GM10266 (cell line): ENCODE measurements at regions not wholly inside any gene's neighbourhood (a gene's known extent, or its start where the extent isn't known, plus 50 kb on each side); places are given as distances from the start of the nearest gene placed in this dataset.

Experiments used
- DNase-seq: peaks from one replicate; pipeline ENCODE4 v3.0.0; 2012; ENCODE audit errors: extremely low spot score
- TF ChIP-seq, protein P1 (sequence below): IDR thresholded peaks from 2 replicates; pipeline ENCODE4 v1.5.1; 2012; ENCODE audit warnings: mild to moderate bottlenecking, low read depth; ENCODE audit not compliant: control insufficient read depth, insufficient read depth; ENCODE audit errors: missing control alignments

- DNase-seq: no peak
- TF ChIP-seq, protein P1, sequence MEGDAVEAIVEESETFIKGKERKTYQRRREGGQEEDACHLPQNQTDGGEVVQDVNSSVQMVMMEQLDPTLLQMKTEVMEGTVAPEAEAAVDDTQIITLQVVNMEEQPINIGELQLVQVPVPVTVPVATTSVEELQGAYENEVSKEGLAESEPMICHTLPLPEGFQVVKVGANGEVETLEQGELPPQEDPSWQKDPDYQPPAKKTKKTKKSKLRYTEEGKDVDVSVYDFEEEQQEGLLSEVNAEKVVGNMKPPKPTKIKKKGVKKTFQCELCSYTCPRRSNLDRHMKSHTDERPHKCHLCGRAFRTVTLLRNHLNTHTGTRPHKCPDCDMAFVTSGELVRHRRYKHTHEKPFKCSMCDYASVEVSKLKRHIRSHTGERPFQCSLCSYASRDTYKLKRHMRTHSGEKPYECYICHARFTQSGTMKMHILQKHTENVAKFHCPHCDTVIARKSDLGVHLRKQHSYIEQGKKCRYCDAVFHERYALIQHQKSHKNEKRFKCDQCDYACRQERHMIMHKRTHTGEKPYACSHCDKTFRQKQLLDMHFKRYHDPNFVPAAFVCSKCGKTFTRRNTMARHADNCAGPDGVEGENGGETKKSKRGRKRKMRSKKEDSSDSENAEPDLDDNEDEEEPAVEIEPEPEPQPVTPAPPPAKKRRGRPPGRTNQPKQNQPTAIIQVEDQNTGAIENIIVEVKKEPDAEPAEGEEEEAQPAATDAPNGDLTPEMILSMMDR: no peak
Observed at GRCh38 chr7:94129443-94130140, 125.4 kb upstream of the BET1 start.

- DNase-seq: no peak
- TF ChIP-seq, protein P1: no peak
Observed at GRCh38 chr7:94130716-94131115, 126.6 kb upstream of the BET1 start.

DNA sequence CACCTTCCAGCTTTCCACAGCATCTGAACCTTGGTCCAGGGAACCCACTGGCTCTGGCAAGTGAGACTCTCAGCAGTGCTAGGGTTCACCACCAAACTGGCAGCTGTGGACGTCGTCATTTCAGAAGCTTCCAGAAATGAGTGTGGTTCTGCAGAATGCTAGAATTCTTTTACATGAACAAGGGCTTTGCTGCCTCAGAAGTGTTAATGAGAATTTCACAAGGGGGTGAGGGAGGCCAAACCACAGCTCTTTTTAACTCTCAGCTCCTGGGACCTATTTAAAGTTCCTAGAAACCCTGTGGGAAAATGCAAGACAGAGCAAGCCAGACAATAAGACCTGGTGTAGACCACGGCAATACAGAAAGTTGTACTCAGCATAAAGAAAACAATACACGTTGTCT lies 129.3 kb upstream of the BET1 start:
- TF ChIP-seq, protein P1: no peak
- no peak for DNase-seq

DNA sequence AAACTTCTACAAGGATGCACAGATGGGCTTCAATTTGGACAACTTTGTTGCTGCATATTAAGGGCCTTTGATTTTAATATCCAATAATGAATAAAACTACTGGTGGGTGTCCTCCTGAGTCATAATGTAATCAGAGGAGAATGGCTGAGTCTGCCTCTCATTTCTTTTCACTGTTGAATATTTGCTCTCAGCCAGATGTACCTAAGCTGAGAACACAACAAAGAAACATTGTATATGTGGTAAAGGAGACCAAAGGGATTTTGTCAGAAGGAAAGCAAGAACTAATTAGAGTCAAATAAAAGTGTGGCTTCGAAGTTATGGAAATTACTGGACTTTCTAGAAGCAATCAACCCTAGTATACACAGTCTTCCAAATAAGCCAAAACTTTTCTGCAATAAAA lies 131.0 kb upstream of the BET1 start:
- TF ChIP-seq, protein P1: no peak
- DNase-seq: no peak

DNA sequence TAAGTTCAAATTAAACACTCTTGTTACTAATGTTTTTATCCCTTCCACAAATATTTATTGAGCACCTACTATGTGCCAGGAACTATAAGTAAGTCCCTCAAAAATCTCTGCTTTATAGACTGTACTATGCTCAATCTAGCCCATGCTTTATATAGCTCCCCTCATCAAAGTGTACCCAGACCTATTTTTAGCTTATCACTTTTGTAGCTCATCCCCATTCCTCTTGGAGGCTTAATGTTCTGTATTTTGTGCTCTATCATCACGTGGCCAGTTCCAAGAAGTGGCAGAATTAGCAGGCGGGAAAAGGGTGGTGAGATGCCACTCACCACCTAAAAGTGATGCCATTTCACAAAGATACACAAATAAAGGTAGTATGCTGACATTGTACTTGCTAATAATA lies 138.1 kb upstream of the BET1 start:
- TF ChIP-seq, protein P1: no peak

GRCh38 chr7:94145602-94146001 lies 141.4 kb upstream of the BET1 start:
- TF ChIP-seq, protein P1: no peak
- DNase-seq: no peak

More for the DNA sequence above, 138.1 kb upstream of the BET1 start:
- DNase-seq: no peak

DNA sequence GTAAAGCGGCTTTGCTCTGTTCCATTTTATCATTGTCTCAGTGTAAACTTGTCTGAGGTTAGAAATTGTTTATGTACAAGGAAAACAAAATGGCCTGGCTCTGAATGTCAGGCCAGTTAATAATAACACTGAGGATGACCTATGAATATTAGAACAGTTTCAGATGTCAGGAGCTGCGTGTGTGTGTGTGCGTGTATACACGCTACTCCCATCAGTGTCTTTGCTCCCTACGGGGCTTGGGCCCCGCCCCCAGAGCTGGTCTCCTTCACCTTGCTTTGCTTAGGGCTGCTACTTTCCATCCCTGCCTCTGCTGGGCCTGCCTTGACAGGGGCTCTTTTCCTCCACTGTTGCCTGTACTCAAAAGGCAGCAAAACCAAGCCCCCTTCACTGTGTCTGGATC lies 142.3 kb upstream of the BET1 start:
- DNase-seq: no peak
- TF ChIP-seq, protein P1: no peak
